Peyer's patch (tissue), 4 donors: ENCODE measurements at regions not wholly inside any gene's neighbourhood (a gene's known extent, or its start where the extent isn't known, plus 50 kb on each side); places are given as distances from the start of the nearest gene placed in this dataset.

Experiments used
- POLR2A ChIP-seq, 2 donors: fragments of 450-650 bp; IDR thresholded peaks; one replicate each; pipeline ENCODE4 v1.5.1; 2017; ENCODE audit warnings: antibody characterized with exemption in 2 of 2, mild to moderate bottlenecking in 2 of 2, moderate library complexity in 2 of 2
- TF ChIP-seq, protein P1 (sequence below), 6 experiments: fragments of 450-650 bp in 4 of 6; fragments of 200-600 bp in 2 of 6; sonication (generic) in 1 of 6; IDR thresholded peaks; one replicate each; pipeline ENCODE4 v1.5.1; 2017 to 2019; ENCODE audit warnings: antibody characterized with exemption in 6 of 6, mild to moderate bottlenecking in 3 of 6, moderate library complexity in 1 of 6

DNA sequence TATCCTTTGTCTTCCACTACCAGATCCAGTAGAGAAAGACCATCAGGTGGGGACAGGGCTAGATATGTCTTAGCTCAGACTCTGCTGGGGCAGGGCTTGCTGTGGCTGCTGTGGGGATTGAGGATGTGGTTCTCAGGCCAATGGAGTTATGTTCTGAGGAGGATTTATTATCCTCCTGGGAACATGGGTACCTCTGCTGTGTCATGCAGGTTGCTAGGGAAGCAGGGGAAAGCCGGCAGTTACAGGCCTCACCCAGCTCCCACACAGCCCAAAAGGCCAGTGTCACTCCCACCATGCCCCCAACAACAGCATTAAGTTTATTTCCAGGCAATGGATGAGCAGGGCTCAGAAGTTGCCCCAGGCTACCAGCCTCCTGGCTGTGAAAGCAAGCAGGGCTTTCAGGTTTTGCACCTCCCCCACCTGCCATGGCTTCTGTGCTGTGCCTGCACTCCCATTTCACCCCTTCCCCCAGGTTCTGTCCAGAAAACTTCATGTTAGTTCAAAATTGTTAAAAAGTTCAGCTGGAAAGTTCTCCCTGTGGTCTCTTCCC lies 879.9 kb downstream of the ARAP2 start:
- TF ChIP-seq, protein P1, sequence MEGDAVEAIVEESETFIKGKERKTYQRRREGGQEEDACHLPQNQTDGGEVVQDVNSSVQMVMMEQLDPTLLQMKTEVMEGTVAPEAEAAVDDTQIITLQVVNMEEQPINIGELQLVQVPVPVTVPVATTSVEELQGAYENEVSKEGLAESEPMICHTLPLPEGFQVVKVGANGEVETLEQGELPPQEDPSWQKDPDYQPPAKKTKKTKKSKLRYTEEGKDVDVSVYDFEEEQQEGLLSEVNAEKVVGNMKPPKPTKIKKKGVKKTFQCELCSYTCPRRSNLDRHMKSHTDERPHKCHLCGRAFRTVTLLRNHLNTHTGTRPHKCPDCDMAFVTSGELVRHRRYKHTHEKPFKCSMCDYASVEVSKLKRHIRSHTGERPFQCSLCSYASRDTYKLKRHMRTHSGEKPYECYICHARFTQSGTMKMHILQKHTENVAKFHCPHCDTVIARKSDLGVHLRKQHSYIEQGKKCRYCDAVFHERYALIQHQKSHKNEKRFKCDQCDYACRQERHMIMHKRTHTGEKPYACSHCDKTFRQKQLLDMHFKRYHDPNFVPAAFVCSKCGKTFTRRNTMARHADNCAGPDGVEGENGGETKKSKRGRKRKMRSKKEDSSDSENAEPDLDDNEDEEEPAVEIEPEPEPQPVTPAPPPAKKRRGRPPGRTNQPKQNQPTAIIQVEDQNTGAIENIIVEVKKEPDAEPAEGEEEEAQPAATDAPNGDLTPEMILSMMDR (IDR thresholded peaks at IDR 0.05): no peak
- TF ChIP-seq POLR2A (IDR thresholded peaks at IDR 0.05): no peak
